VCaP (cell line): ENCODE measurements at regions not wholly inside any gene's neighbourhood (a gene's known extent, or its start where the extent isn't known, plus 50 kb on each side); places are given as distances from the start of the nearest gene placed in this dataset.

Experiments
- H3K27ac ChIP-seq: fragments of 450-650 bp; 2 replicates; pipeline ENCODE4 v1.5.1; 2017
- CTCF ChIP-seq: fragments of 450-650 bp; conservative IDR thresholded peaks from 2 replicates; pipeline ENCODE4 v1.5.1; 2017; ENCODE audit warnings: mild to moderate bottlenecking, moderate library complexity

GRCh38 chr12:124207617-124208016 is 87.3 kb upstream of the RFLNA start:
- no peak for TF ChIP-seq CTCF
- H3K27ac ChIP-seq: no peak overlapping the region

- H3K27ac ChIP-seq: no peak overlapping the region
- no peak for TF ChIP-seq CTCF
These were observed 86.4 kb upstream of the RFLNA start for GRCh38 chr12:124208489-124208888.

- no peak for TF ChIP-seq CTCF
- no peak overlapping the region for H3K27ac ChIP-seq
These were observed 83.8 kb upstream of the RFLNA start for GRCh38 chr12:124210991-124211577.

- no peak for TF ChIP-seq CTCF
- H3K27ac ChIP-seq: no peak overlapping the region
These were observed 83.1 kb upstream of the RFLNA start for GRCh38 chr12:124211753-124212152.

GRCh38 chr12:124213666-124214347 is 81.1 kb upstream of the RFLNA start:
- no peak overlapping the region for H3K27ac ChIP-seq
- no peak for TF ChIP-seq CTCF

- H3K27ac ChIP-seq: no peak overlapping the region
- no peak for TF ChIP-seq CTCF
These were observed 80.3 kb upstream of the RFLNA start for GRCh38 chr12:124214574-124214973.

GRCh38 chr12:124216966-124217365 is 77.9 kb upstream of the RFLNA start:
- no peak for TF ChIP-seq CTCF
- H3K27ac ChIP-seq: no peak overlapping the region
